ENCODE measurements at regions not wholly inside any gene's neighbourhood (a gene's known extent, or its start where the extent isn't known, plus 50 kb on each side); places are given as distances from the start of the nearest gene placed in this dataset.
"Not testable (repeated sequence)": the region's sequence is repeated elsewhere in the genome, so short reads cannot be mapped to it uniquely, and the experiment has no call there.

DNA sequence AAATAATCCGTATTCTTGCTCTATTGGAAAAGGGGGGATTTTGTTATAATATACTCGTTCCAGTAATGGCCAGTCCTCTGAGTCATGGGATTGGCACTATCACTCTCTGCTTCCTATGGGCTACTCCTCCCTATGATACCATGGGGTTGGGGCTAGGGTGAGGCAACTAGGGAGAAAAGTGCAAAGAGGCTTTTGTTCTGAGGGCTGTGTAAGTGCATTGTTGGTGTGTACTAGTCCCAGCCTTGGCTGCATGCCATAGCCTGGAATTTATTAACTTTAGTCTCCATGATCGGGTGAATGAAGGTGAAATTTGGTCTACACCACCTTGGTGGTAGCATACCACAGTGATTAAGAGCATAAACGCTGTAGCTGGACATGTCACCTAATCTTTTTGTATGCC, 247.6 kb downstream of the RPAP3 start:
- no peak for DNase-seq (ENCODE audit: low read depth)
- no peak overlapping the region for H3K4me3 ChIP-seq (ENCODE audit: low read depth, low read length)
- TF ChIP-seq, protein P1, sequence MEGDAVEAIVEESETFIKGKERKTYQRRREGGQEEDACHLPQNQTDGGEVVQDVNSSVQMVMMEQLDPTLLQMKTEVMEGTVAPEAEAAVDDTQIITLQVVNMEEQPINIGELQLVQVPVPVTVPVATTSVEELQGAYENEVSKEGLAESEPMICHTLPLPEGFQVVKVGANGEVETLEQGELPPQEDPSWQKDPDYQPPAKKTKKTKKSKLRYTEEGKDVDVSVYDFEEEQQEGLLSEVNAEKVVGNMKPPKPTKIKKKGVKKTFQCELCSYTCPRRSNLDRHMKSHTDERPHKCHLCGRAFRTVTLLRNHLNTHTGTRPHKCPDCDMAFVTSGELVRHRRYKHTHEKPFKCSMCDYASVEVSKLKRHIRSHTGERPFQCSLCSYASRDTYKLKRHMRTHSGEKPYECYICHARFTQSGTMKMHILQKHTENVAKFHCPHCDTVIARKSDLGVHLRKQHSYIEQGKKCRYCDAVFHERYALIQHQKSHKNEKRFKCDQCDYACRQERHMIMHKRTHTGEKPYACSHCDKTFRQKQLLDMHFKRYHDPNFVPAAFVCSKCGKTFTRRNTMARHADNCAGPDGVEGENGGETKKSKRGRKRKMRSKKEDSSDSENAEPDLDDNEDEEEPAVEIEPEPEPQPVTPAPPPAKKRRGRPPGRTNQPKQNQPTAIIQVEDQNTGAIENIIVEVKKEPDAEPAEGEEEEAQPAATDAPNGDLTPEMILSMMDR (IDR thresholded peaks at IDR 0.05; ENCODE audit: insufficient read depth, low read depth, low read length), result no peak

DNA sequence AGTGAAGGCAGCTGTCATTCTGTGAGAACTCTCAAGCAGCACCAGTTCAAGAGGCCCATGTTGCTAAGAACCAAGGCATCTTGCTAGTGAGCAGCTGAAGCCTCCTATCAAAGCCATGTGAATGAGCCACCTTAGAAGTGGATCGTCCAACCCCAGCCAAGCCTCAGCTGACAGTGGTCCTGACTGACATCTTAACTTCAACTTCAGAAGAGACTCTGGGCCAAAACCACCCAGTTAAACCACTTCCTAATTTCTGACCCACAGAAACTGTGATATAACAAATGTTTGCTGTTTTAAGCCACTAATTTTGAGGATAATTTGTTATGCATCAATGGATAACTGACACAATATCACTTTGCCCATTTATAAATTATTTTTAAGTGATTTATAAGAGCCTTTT, 256.0 kb downstream of the RPAP3 start:
- no peak for DNase-seq (ENCODE audit: low read depth)
- TF ChIP-seq, protein P1 (IDR thresholded peaks at IDR 0.05; ENCODE audit: insufficient read depth, low read depth, low read length), result no peak
- no peak overlapping the region for H3K4me3 ChIP-seq (ENCODE audit: low read depth, low read length)

- TF ChIP-seq, protein P1 (IDR thresholded peaks at IDR 0.05; ENCODE audit: insufficient read depth, low read depth, low read length), result no peak
- no peak for DNase-seq (ENCODE audit: low read depth)
- no peak overlapping the region for H3K4me3 ChIP-seq (ENCODE audit: low read depth, low read length)
Observed at GRCh38 chr12:47442310-47442709, 263.5 kb downstream of the RPAP3 start.

DNA sequence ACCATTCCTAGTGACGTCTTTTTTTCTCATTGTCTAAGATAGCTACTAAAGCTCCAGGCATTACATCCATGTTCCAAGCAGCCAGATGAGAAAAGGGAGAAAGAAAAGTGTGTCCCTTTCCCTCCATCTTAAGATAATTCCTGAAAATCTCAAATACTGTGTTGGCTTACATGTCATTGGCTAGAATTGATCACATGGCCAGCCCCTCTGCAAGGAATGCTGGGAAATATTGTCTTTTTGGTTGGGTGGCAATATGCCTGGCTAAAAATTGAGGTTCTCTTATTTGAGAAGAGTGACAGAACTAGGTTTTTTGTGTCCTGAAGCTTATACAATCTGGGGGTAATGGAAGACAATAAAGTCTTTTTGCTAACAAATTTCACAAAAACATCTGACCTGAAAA, 264.3 kb downstream of the RPAP3 start:
- H3K4me3 ChIP-seq (ENCODE audit: low read depth, low read length), result no peak overlapping the region
- DNase-seq (ENCODE audit: low read depth), result no peak
- TF ChIP-seq, protein P1 (IDR thresholded peaks at IDR 0.05; ENCODE audit: insufficient read depth, low read depth, low read length), result no peak

GRCh38 chr12:47438175-47438574, 267.7 kb downstream of the RPAP3 start:
- DNase-seq (ENCODE audit: low read depth), result no peak
- H3K4me3 ChIP-seq (ENCODE audit: low read depth, low read length), result no peak overlapping the region
- TF ChIP-seq, protein P1 (IDR thresholded peaks at IDR 0.05; ENCODE audit: insufficient read depth, low read depth, low read length), result no peak

- no peak for DNase-seq (ENCODE audit: low read depth)
- TF ChIP-seq, protein P1 (IDR thresholded peaks at IDR 0.05; ENCODE audit: insufficient read depth, low read depth, low read length), result no peak
- H3K4me3 ChIP-seq (ENCODE audit: low read depth, low read length), result no peak overlapping the region
Observed at GRCh38 chr12:47437570-47437969, 268.3 kb downstream of the RPAP3 start.

DNA sequence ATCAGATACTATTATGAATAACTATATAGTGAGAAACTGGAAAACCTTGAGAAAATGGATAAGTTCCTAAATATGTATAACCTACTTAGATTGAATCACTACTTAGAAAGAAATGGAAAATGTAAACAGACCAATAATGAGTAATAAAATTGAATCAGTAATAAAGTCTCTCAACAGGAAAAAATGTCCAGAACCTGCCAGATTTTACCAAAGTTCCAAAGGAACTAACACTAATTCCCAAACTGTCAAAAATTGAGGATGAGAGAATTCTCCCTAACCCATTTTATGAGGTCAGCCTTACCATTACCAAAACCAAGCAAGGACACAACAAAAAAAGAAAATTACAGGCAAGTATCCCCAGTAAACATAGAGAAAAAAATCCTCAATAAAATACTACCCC, 272.0 kb downstream of the RPAP3 start:
- TF ChIP-seq, protein P1 (IDR thresholded peaks at IDR 0.05; ENCODE audit: insufficient read depth, low read depth, low read length), result no peak
- no peak for DNase-seq (ENCODE audit: low read depth)
- H3K4me3 ChIP-seq (ENCODE audit: low read depth, low read length), result no peak overlapping the region

GRCh38 chr12:47426678-47427309, 279.0 kb downstream of the RPAP3 start:
- not testable (repeated sequence) for H3K4me3 ChIP-seq (ENCODE audit: low read depth, low read length); DNase-seq (ENCODE audit: low read depth)

All from fibroblast of villous mesenchyme (primary cell).